Pancreas (tissue), 10 donors: ENCODE measurements at regions not wholly inside any gene's neighbourhood (a gene's known extent, or its start where the extent isn't known, plus 50 kb on each side); places are given as distances from the start of the nearest gene placed in this dataset.
"Not testable (repeated sequence)": the region's sequence is repeated elsewhere in the genome, so short reads cannot be mapped to it uniquely, and the experiment has no call there.

Experiments used
- ATAC-seq, 4 donors: fragments of 200-7000 bp; cut with Tn5 transposase; one replicate each; pipeline versions ENCODE4 v1.8.0 to v1.9.1; 2020; ENCODE audit warnings: mild to moderate bottlenecking in 4 of 4, moderate library complexity in 4 of 4
- DNase-seq, 6 donors: peaks; one replicate each; pipeline ENCODE4 v3.0.0-alpha.2; 2020
- FAIRE-seq: peaks from 2 replicates; lab custom pipeline; 2012; peaks lifted over from hg19 to GRCh38; lab: Jason Lieb, UNC
- H3K27ac ChIP-seq, 4 donors: fragments of 200-600 bp; sonication (generic); 1 replicate in 3 of 4; 2 replicates in 1 of 4; pipeline versions ENCODE4 v1.5.0 to v1.8.0; 2020
- H3K27me3 ChIP-seq, 4 donors: fragments of 200-600 bp; one replicate each; pipeline ENCODE4 v1.8.0; 2021
- H3K36me3 ChIP-seq, 3 donors: fragments of 200-600 bp; sonication (generic) in 1 of 3; one replicate each; pipeline versions ENCODE4 v1.5.0 to v1.8.0; 2020 to 2021
- H3K4me1 ChIP-seq, 3 donors: fragments of 200-600 bp; one replicate each; pipeline ENCODE4 v1.8.0; 2021
- H3K4me3 ChIP-seq, 4 donors: fragments of 200-600 bp; sonication (generic) in 2 of 4; one replicate each; pipeline versions ENCODE4 v1.5.0 to v1.8.0; 2020 to 2021
- H3K9me3 ChIP-seq, 4 donors: fragments of 200-600 bp; one replicate each; pipeline ENCODE4 v1.8.0; 2021
- WGBS, 2 donors: extraction: QIAGEN DNeasy Blood & Tissue Kit; methylation state at CpG; one replicate each; pipeline ENCODE4 v1.1.7; 2013; 5-methylcytosine and 5-hydroxymethylcytosine counted together
- intact Hi-C, 3 donors: fragments of 100-400 bp; cut with DNase I; formaldehyde crosslinking; loops; one replicate each; pipeline versions ENCODE4 v1.11.1 to v1.14.2; 2022
- TF ChIP-seq, protein P1 (sequence below), 4 donors: fragments of 200-600 bp; sonication (generic) in 3 of 4; IDR thresholded peaks; one replicate each; pipeline versions ENCODE4 v1.5.0 to v1.8.0; 2021; ENCODE audit warnings: antibody characterized with exemption in 4 of 4
- donor health status: healthy with polysubstance abuse.
- donor health status: DM: no; HTN: no; CAD: no; lungs with moderate emphysema.
- donor health status: DM: no; HTN: no; CAD: no.
- donor health status: control.
- donor health status: control.
- donor health status: Bipolar disorder and iron deficiency.
- donor health status: DM: yes; HTN: yes; CAD: no.
- donor health status: DM: no; HTN: no; CAD: no.
- donor health status: DM: no; HTN: no; CAD: no.
- donor health status: DM: yes; HTN: yes; CAD: no.

DNA sequence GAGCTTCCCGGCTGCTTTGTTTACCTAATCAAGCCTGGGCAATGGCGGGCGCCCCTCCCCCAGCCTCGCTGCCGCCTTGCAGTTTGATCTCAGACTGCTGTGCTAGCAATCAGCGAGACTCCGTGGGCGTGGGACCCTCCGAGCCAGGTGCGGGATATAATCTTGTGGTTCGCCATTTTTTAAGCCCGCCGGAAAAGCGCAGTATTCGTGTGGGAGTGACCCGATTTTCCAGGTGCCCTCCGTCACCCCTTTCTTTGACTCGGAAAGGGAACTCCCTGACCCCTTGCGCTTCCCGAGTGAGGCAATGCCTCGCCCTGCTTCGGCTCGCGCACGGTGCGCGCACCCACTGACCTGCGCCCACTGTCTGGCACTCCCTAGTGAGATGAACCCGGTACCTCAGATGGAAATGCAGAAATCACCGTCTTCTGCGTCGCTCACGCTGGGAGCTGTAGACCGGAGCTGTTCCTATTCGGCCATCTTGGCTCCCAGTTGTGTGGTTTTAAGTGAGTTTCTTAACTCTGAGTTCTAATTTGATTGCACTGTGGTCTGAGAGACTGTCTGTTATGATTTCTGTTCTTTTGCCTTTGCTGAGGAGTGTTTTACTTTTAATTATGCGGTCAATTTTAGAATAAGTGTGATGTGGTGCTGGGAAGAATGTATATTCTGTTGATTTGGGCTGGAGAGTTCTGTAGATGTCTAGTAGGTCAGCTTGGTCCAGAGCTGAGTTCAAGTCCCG, 71.9 kb downstream of the ADCYAP1 start:
- H3K36me3 ChIP-seq, FAIRE-seq, H3K4me1 ChIP-seq, H3K4me3 ChIP-seq, intact Hi-C loops, H3K27ac ChIP-seq, H3K27me3 ChIP-seq, H3K9me3 ChIP-seq, DNase-seq, ATAC-seq: not testable (repeated sequence)
- WGBS, 2 donors, result 68 to 86% methylated on average over 19 to 21 of the region's 37 CpGs

DNA sequence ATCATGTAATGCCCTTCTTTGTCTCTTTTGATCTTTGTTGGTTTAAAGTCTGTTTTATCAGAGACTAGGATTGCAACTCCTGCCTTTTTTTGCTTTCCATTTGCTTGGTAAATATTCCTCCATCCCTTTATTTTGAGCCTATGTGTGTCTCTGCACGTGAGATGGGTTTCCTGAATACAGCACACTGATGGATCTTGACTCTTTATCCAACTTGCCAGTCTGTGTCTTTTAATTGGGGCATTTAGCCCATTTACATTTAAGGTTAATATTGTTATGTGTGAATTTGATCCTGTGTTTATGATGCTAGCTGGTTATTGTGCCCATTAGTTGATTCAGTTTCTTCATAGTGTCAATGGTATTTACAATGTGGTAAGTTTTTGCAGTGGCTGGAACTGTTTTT, 72.7 kb downstream of the ADCYAP1 start:
- H3K9me3 ChIP-seq, intact Hi-C loops, DNase-seq, H3K4me3 ChIP-seq, FAIRE-seq, H3K27me3 ChIP-seq, ATAC-seq, H3K4me1 ChIP-seq, H3K27ac ChIP-seq, H3K36me3 ChIP-seq: not testable (repeated sequence)
- 25% methylated on average over 1 of the region's 1 CpG; no CpG with 5 or more reads in 1 of the 2 donors for WGBS, 2 donors

DNA sequence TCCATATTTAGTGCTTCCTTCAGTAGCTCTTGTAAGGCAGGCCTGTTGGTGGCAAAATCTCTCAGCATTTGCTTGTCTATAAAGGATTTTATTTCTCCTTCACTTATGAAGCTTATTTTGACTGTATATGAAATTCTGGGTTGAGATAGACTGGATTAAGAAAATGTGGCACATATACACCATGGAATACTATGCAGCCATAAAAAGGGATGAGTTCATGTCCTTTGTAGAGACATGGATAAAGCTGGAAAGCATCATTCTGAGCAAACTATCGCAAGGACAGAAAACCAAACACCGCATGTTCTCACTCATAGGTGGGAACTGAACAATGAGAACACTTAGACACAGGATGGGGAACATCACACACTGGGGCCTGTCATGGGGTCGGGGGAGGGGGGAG, 73.1 kb downstream of the ADCYAP1 start:
- not testable (repeated sequence) for H3K9me3 ChIP-seq, ATAC-seq

DNA sequence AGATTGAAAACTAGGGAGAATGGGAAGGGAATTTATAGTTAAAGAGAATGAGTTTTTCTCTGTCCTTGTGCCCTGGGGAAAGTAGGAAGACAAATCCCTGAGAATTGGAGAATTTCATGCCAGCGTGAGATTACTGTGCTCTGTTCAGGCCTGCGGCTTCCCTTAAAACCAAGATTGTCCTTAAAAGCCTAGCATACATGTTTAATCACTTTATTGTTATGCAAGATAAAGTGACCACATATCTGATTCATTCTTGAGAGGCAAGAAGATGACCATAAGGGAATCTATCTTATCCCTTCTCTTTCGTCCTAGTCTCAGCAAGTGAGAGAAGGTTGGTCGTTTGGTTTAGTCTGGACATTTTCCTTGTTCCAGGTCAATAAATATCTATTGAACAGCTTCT, 75.9 kb downstream of the ADCYAP1 start:
- TF ChIP-seq, protein P1, sequence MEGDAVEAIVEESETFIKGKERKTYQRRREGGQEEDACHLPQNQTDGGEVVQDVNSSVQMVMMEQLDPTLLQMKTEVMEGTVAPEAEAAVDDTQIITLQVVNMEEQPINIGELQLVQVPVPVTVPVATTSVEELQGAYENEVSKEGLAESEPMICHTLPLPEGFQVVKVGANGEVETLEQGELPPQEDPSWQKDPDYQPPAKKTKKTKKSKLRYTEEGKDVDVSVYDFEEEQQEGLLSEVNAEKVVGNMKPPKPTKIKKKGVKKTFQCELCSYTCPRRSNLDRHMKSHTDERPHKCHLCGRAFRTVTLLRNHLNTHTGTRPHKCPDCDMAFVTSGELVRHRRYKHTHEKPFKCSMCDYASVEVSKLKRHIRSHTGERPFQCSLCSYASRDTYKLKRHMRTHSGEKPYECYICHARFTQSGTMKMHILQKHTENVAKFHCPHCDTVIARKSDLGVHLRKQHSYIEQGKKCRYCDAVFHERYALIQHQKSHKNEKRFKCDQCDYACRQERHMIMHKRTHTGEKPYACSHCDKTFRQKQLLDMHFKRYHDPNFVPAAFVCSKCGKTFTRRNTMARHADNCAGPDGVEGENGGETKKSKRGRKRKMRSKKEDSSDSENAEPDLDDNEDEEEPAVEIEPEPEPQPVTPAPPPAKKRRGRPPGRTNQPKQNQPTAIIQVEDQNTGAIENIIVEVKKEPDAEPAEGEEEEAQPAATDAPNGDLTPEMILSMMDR (IDR thresholded peaks at IDR 0.05), result no peak
- 62 to 76% methylated on average over 4 of the region's 4 CpGs for WGBS, 2 donors
- Histone ChIP-seq H3K4me1 (no peaks in the 10 kb centered on the region), H3K4me3 (no peak overlapping the region), H3K36me3 (no peaks in the 10 kb centered on the region), H3K9me3 (no peaks in the 10 kb centered on the region), H3K27me3 (no peaks in the 10 kb centered on the region), H3K27ac (no peak overlapping the region)
- intact Hi-C loops, result no loop called here
- FAIRE-seq (no peak), DNase-seq (no peak), ATAC-seq (no peak)

More for the DNA sequence above, 73.1 kb downstream of the ADCYAP1 start:
- H3K27me3 ChIP-seq, intact Hi-C loops, H3K4me1 ChIP-seq, FAIRE-seq, H3K4me3 ChIP-seq, DNase-seq, H3K36me3 ChIP-seq, H3K27ac ChIP-seq: not testable (repeated sequence)
- 71 to 72% methylated on average over 3 of the region's 3 CpGs for WGBS, 2 donors

DNA sequence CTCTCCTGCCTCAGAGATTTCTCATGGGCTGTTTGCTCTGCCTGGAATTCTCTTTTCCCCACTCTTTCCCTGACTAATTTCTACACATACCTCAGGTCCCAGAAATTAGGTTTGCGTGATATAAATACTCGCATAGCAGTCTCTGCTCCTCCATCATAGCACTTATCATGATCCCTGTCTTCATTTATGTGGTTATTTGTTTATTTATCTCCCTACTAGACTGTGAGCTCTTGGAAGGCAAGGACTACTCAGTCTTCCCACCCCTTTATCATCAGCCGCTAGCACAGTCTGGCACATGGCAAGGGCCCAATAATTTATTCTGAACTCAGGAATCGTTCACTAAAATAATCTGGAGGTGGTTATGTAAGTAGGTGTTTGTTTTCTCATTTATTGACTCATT, 79.3 kb downstream of the ADCYAP1 start:
- intact Hi-C loops, result no loop called here
- TF ChIP-seq, protein P1 (IDR thresholded peaks at IDR 0.05), result no peak
- Histone ChIP-seq H3K27ac (no peak overlapping the region), H3K36me3 (no peaks in the 10 kb centered on the region), H3K4me3 (no peak overlapping the region), H3K27me3 (no peaks in the 10 kb centered on the region), H3K9me3 (no peaks in the 10 kb centered on the region), H3K4me1 (no peaks in the 10 kb centered on the region)
- ATAC-seq (no peak), FAIRE-seq (no peak), DNase-seq (no peak)
- WGBS, 2 donors, result 59 to 63% methylated on average over 4 of the region's 4 CpGs

DNA sequence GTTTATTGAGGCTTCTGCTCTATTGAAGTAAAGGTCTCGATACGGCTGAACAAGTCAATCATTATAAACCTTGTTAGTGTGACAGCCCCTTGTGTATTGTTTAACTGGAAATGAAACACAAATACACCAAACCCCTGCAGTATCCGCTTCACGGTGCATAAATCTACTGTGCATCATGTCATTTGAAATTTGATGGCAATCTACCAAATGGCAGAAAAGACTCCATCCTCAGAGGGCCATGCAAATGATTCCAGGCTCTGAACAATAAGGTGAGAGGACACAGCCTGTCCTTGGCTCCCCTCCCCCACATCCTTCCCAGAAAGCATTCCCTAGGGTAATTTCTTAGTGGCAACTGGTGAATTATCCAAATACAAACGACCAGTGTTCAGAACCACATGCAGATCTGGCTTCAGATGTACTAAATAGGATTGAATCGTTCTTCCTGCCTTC, 80.6 kb downstream of the ADCYAP1 start:
- Histone ChIP-seq H3K27ac (no peak overlapping the region), H3K9me3 (no peaks in the 10 kb centered on the region), H3K4me1 (no peaks in the 10 kb centered on the region), H3K27me3 (no peaks in the 10 kb centered on the region), H3K36me3 (no peaks in the 10 kb centered on the region), H3K4me3 (no peak overlapping the region)
- no peak for ATAC-seq
- no peak for DNase-seq
- 19 to 21% methylated on average over 6 of the region's 6 CpGs for WGBS, 2 donors
- intact Hi-C loops, result no loop called here
- TF ChIP-seq, protein P1 (IDR thresholded peaks at IDR 0.05), result no peak
- FAIRE-seq, result no peak
